ENCODE measurements at regions not wholly inside any gene's neighbourhood (a gene's known extent, or its start where the extent isn't known, plus 50 kb on each side); places are given as distances from the start of the nearest gene placed in this dataset.

GRCh38 chr20:63128367-63128766, 87.6 kb downstream of the YTHDF1 start:
- Histone ChIP-seq H3K4me1 (ENCODE audit: control insufficient read depth in 1 of 2, insufficient read depth in 2 of 2, low read length in 2 of 2) (no peaks in the 10 kb centered on the region), H3K9ac (ENCODE audit: low read depth in 1 of 2, low read length in 2 of 2) (no peak overlapping the region)

GRCh38 chr20:63127700-63128364, 88.1 kb downstream of the YTHDF1 start:
- no peak overlapping the region for H3K4me3 ChIP-seq (ENCODE audit: low read depth in 1 of 2, low read length in 2 of 2)
- no peaks in the 10 kb centered on the region for H3K9me3 ChIP-seq (ENCODE audit: control insufficient read depth in 1 of 2, low read length in 2 of 2)
- peaks cover 3 to 8% of the 10 kb centered on the region in 2 donors for H3K27me3 ChIP-seq (ENCODE audit: control insufficient read depth in 1 of 2, insufficient read depth in 2 of 2, low read length in 2 of 2)
- no peaks in the 10 kb centered on the region for H3K36me3 ChIP-seq (ENCODE audit: control insufficient read depth in 1 of 2, insufficient read depth in 2 of 2, low read length in 2 of 2)
- H3K9ac ChIP-seq (ENCODE audit: low read depth in 1 of 2, low read length in 2 of 2) = no peak overlapping the region
- no peak overlapping the region for H3K27ac ChIP-seq (ENCODE audit: low read depth, low read length)
- H3K4me1 ChIP-seq (ENCODE audit: control insufficient read depth in 1 of 2, insufficient read depth in 2 of 2, low read length in 2 of 2) = no peaks in the 10 kb centered on the region

More at GRCh38 chr20:63128367-63128766, 87.6 kb downstream of the YTHDF1 start:
- no peak overlapping the region for H3K4me3 ChIP-seq (ENCODE audit: low read depth in 1 of 2, low read length in 2 of 2)
- peaks cover 3 to 8% of the 10 kb centered on the region in 2 donors for H3K27me3 ChIP-seq (ENCODE audit: control insufficient read depth in 1 of 2, insufficient read depth in 2 of 2, low read length in 2 of 2)
- H3K9me3 ChIP-seq (ENCODE audit: control insufficient read depth in 1 of 2, low read length in 2 of 2) = no peaks in the 10 kb centered on the region
- no peak overlapping the region for H3K27ac ChIP-seq (ENCODE audit: low read depth, low read length)
- H3K36me3 ChIP-seq (ENCODE audit: control insufficient read depth in 1 of 2, insufficient read depth in 2 of 2, low read length in 2 of 2) = no peaks in the 10 kb centered on the region

- Histone ChIP-seq H3K4me1 (ENCODE audit: control insufficient read depth in 1 of 2, insufficient read depth in 2 of 2, low read length in 2 of 2) (no peaks in the 10 kb centered on the region), H3K36me3 (ENCODE audit: control insufficient read depth in 1 of 2, insufficient read depth in 2 of 2, low read length in 2 of 2) (no peaks in the 10 kb centered on the region), H3K27ac (ENCODE audit: low read depth, low read length) (no peak overlapping the region), H3K9me3 (ENCODE audit: control insufficient read depth in 1 of 2, low read length in 2 of 2) (no peaks in the 10 kb centered on the region), H3K4me3 (ENCODE audit: low read depth in 1 of 2, low read length in 2 of 2) (no peak overlapping the region), H3K27me3 (ENCODE audit: control insufficient read depth in 1 of 2, insufficient read depth in 2 of 2, low read length in 2 of 2) (peaks cover 3 to 8% of the 10 kb centered on the region in 2 donors), H3K9ac (ENCODE audit: low read depth in 1 of 2, low read length in 2 of 2) (no peak overlapping the region)
Observed at GRCh38 chr20:63126876-63127699, 88.8 kb downstream of the YTHDF1 start.

GRCh38 chr20:63125838-63126601, 89.9 kb downstream of the YTHDF1 start:
- Histone ChIP-seq H3K27me3 (ENCODE audit: control insufficient read depth in 1 of 2, insufficient read depth in 2 of 2, low read length in 2 of 2) (peaks cover 3 to 7% of the 10 kb centered on the region in 2 donors), H3K36me3 (ENCODE audit: control insufficient read depth in 1 of 2, insufficient read depth in 2 of 2, low read length in 2 of 2) (no peaks in the 10 kb centered on the region), H3K27ac (ENCODE audit: low read depth, low read length) (no peak overlapping the region), H3K4me3 (ENCODE audit: low read depth in 1 of 2, low read length in 2 of 2) (no peak overlapping the region), H3K9me3 (ENCODE audit: control insufficient read depth in 1 of 2, low read length in 2 of 2) (no peaks in the 10 kb centered on the region), H3K4me1 (ENCODE audit: control insufficient read depth in 1 of 2, insufficient read depth in 2 of 2, low read length in 2 of 2) (no peaks in the 10 kb centered on the region), H3K9ac (ENCODE audit: low read depth in 1 of 2, low read length in 2 of 2) (no peak overlapping the region)

GRCh38 chr20:63125581-63125837, 90.4 kb downstream of the YTHDF1 start:
- Histone ChIP-seq H3K36me3 (ENCODE audit: control insufficient read depth in 1 of 2, insufficient read depth in 2 of 2, low read length in 2 of 2) (no peaks in the 10 kb centered on the region), H3K27ac (ENCODE audit: low read depth, low read length) (no peak overlapping the region), H3K4me3 (ENCODE audit: low read depth in 1 of 2, low read length in 2 of 2) (no peak overlapping the region), H3K9me3 (ENCODE audit: control insufficient read depth in 1 of 2, low read length in 2 of 2) (no peaks in the 10 kb centered on the region), H3K9ac (ENCODE audit: low read depth in 1 of 2, low read length in 2 of 2) (no peak overlapping the region), H3K4me1 (ENCODE audit: control insufficient read depth in 1 of 2, insufficient read depth in 2 of 2, low read length in 2 of 2) (no peaks in the 10 kb centered on the region), H3K27me3 (ENCODE audit: control insufficient read depth in 1 of 2, insufficient read depth in 2 of 2, low read length in 2 of 2) (peaks cover 2 to 3% of the 10 kb centered on the region in 2 donors)

- Histone ChIP-seq H3K9ac (ENCODE audit: low read depth in 1 of 2, low read length in 2 of 2) (no peak overlapping the region), H3K36me3 (ENCODE audit: control insufficient read depth in 1 of 2, insufficient read depth in 2 of 2, low read length in 2 of 2) (no peaks in the 10 kb centered on the region), H3K27me3 (ENCODE audit: control insufficient read depth in 1 of 2, insufficient read depth in 2 of 2, low read length in 2 of 2) (peaks cover 0 to 3% of the 10 kb centered on the region in 2 donors), H3K4me3 (ENCODE audit: low read depth in 1 of 2, low read length in 2 of 2) (no peak overlapping the region), H3K27ac (ENCODE audit: low read depth, low read length) (no peak overlapping the region), H3K9me3 (ENCODE audit: control insufficient read depth in 1 of 2, low read length in 2 of 2) (no peaks in the 10 kb centered on the region), H3K4me1 (ENCODE audit: control insufficient read depth in 1 of 2, insufficient read depth in 2 of 2, low read length in 2 of 2) (no peaks in the 10 kb centered on the region)
Observed at GRCh38 chr20:63124782-63125580, 91.0 kb downstream of the YTHDF1 start.

GRCh38 chr20:63124092-63124781, 91.7 kb downstream of the YTHDF1 start:
- Histone ChIP-seq H3K4me3 (ENCODE audit: low read depth in 1 of 2, low read length in 2 of 2) (no peak overlapping the region), H3K27ac (ENCODE audit: low read depth, low read length) (no peak overlapping the region), H3K4me1 (ENCODE audit: control insufficient read depth in 1 of 2, insufficient read depth in 2 of 2, low read length in 2 of 2) (no peaks in the 10 kb centered on the region), H3K36me3 (ENCODE audit: control insufficient read depth in 1 of 2, insufficient read depth in 2 of 2, low read length in 2 of 2) (no peaks in the 10 kb centered on the region), H3K9me3 (ENCODE audit: control insufficient read depth in 1 of 2, low read length in 2 of 2) (no peaks in the 10 kb centered on the region), H3K9ac (ENCODE audit: low read depth in 1 of 2, low read length in 2 of 2) (no peak overlapping the region), H3K27me3 (ENCODE audit: control insufficient read depth in 1 of 2, insufficient read depth in 2 of 2, low read length in 2 of 2) (peaks cover 0 to 3% of the 10 kb centered on the region in 2 donors)

- Histone ChIP-seq H3K27ac (ENCODE audit: low read depth, low read length) (no peak overlapping the region), H3K36me3 (ENCODE audit: control insufficient read depth in 1 of 2, insufficient read depth in 2 of 2, low read length in 2 of 2) (no peaks in the 10 kb centered on the region), H3K9me3 (ENCODE audit: control insufficient read depth in 1 of 2, low read length in 2 of 2) (no peaks in the 10 kb centered on the region), H3K27me3 (ENCODE audit: control insufficient read depth in 1 of 2, insufficient read depth in 2 of 2, low read length in 2 of 2) (peaks cover 0 to 3% of the 10 kb centered on the region in 2 donors), H3K9ac (ENCODE audit: low read depth in 1 of 2, low read length in 2 of 2) (no peak overlapping the region), H3K4me3 (ENCODE audit: low read depth in 1 of 2, low read length in 2 of 2) (no peak overlapping the region), H3K4me1 (ENCODE audit: control insufficient read depth in 1 of 2, insufficient read depth in 2 of 2, low read length in 2 of 2) (no peaks in the 10 kb centered on the region)
Observed at GRCh38 chr20:63123331-63123741, 92.6 kb downstream of the YTHDF1 start.

GRCh38 chr20:63122626-63123025, 93.3 kb downstream of the YTHDF1 start:
- Histone ChIP-seq H3K9me3 (ENCODE audit: control insufficient read depth in 1 of 2, low read length in 2 of 2) (no peaks in the 10 kb centered on the region), H3K4me3 (ENCODE audit: low read depth in 1 of 2, low read length in 2 of 2) (no peak overlapping the region), H3K9ac (ENCODE audit: low read depth in 1 of 2, low read length in 2 of 2) (no peak overlapping the region), H3K27ac (ENCODE audit: low read depth, low read length) (no peak overlapping the region), H3K36me3 (ENCODE audit: control insufficient read depth in 1 of 2, insufficient read depth in 2 of 2, low read length in 2 of 2) (no peaks in the 10 kb centered on the region), H3K27me3 (ENCODE audit: control insufficient read depth in 1 of 2, insufficient read depth in 2 of 2, low read length in 2 of 2) (no peaks in the 10 kb centered on the region), H3K4me1 (ENCODE audit: control insufficient read depth in 1 of 2, insufficient read depth in 2 of 2, low read length in 2 of 2) (no peaks in the 10 kb centered on the region)

Measured in duodenal mucosa (tissue), 2 donors.